ENCODE measurements at regions not wholly inside any gene's neighbourhood (a gene's known extent, or its start where the extent isn't known, plus 50 kb on each side); places are given as distances from the start of the nearest gene placed in this dataset.

GRCh38 chr12:116628989-116629388, 69.8 kb downstream of the MAP1LC3B2 start:
- no peaks in the 10 kb centered on the region for H3K9me3 Mint-ChIP-seq
- H3K4me1 Mint-ChIP-seq (ENCODE audit: low read depth), result no peaks in the 10 kb centered on the region
- no peak overlapping the region for H3K27ac Mint-ChIP-seq
- no peaks in the 10 kb centered on the region for H3K36me3 Mint-ChIP-seq (ENCODE audit: low read depth)
- H3K27me3 Mint-ChIP-seq (ENCODE audit: insufficient read depth), result peaks cover 10% of the 10 kb centered on the region
- intact Hi-C loops (cut with micrococcal nuclease), result no loop called here
- DNase-seq (ENCODE audit: low spot score), result no peak
- no peak overlapping the region for H3K4me3 Mint-ChIP-seq

- Mint-ChIP-seq H3K4me3 (no peak overlapping the region), H3K27ac (no peak overlapping the region), H3K4me1 (ENCODE audit: low read depth) (no peaks in the 10 kb centered on the region), H3K27me3 (ENCODE audit: insufficient read depth) (peaks cover 10% of the 10 kb centered on the region), H3K36me3 (ENCODE audit: low read depth) (no peaks in the 10 kb centered on the region), H3K9me3 (no peaks in the 10 kb centered on the region)
- intact Hi-C loops (cut with micrococcal nuclease), result no loop called here
- no peak for DNase-seq (ENCODE audit: low spot score)
These were observed 69.2 kb downstream of the MAP1LC3B2 start for GRCh38 chr12:116628450-116628793.
